GM13976 (cell line): ENCODE measurements at regions not wholly inside any gene's neighbourhood (a gene's known extent, or its start where the extent isn't known, plus 50 kb on each side); places are given as distances from the start of the nearest gene placed in this dataset.

Experiments used
- DNase-seq: peaks from one replicate; pipeline ENCODE4 v3.0.0; 2012; ENCODE audit warnings: low spot score
- in situ Hi-C: fragments of 300-500 bp; cut with MboI; formaldehyde crosslinking; loops from one replicate; pipeline ENCODE4 v1.12.0; 2022; ENCODE audit warnings: low sequenced_read_pairs, mixed read lengths, inconsistent platforms; ENCODE audit not compliant: unreplicated experiment
- TF ChIP-seq, protein P1 (sequence below): IDR thresholded peaks from 2 replicates; pipeline ENCODE4 v1.5.1; 2012; ENCODE audit warnings: borderline replicate concordance, mild to moderate bottlenecking; ENCODE audit not compliant: insufficient read depth; ENCODE audit errors: extremely low read depth, missing control alignments, control extremely low read depth

DNA sequence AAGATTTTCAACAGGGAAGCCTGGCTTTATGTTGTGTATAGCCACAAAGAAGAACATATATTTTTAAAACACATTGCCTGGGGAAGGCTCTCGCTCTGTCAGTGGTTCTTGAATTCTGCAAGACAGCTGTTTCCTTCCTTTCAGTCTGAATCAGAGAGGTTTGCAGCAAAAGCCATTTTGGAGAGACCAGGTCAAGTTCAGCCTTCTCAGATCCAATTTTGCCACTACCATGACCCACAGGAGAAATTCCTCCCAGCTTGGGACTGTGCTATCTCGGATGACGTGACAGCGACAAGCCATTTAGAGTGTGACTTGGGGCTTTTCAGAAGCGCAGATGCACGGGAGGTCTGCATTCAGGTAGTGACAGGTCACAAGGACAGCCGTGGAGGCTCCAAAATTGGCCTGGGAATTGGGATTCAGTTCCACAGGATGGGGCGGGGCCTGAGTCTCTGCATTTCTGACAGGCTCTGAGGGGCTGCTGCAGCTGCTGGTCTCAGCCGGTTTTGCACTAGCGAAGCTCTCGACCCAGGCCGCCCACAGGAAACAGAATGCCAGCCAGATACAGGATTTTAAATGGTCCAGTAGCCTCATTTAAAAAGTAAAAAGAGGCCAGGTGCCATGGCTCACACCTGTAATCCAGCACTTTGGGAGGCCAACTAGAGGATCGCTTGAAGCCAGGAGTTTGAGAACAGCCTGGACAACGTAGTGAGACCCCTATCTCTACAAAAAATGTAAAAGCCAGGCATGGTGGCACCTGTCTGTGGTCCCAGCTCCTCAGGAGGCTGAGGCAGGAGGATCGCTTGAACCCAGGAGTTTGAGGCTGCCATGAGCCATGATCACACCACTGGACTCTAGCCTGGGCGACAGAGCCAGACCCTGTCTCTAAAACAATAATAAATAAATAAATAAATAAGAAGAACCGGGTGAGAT is 196.6 kb upstream of the CIBAR2 start:
- DNase-seq: no peak
- in situ Hi-C loops: no loop called here
- TF ChIP-seq, protein P1, sequence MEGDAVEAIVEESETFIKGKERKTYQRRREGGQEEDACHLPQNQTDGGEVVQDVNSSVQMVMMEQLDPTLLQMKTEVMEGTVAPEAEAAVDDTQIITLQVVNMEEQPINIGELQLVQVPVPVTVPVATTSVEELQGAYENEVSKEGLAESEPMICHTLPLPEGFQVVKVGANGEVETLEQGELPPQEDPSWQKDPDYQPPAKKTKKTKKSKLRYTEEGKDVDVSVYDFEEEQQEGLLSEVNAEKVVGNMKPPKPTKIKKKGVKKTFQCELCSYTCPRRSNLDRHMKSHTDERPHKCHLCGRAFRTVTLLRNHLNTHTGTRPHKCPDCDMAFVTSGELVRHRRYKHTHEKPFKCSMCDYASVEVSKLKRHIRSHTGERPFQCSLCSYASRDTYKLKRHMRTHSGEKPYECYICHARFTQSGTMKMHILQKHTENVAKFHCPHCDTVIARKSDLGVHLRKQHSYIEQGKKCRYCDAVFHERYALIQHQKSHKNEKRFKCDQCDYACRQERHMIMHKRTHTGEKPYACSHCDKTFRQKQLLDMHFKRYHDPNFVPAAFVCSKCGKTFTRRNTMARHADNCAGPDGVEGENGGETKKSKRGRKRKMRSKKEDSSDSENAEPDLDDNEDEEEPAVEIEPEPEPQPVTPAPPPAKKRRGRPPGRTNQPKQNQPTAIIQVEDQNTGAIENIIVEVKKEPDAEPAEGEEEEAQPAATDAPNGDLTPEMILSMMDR: no peak

DNA sequence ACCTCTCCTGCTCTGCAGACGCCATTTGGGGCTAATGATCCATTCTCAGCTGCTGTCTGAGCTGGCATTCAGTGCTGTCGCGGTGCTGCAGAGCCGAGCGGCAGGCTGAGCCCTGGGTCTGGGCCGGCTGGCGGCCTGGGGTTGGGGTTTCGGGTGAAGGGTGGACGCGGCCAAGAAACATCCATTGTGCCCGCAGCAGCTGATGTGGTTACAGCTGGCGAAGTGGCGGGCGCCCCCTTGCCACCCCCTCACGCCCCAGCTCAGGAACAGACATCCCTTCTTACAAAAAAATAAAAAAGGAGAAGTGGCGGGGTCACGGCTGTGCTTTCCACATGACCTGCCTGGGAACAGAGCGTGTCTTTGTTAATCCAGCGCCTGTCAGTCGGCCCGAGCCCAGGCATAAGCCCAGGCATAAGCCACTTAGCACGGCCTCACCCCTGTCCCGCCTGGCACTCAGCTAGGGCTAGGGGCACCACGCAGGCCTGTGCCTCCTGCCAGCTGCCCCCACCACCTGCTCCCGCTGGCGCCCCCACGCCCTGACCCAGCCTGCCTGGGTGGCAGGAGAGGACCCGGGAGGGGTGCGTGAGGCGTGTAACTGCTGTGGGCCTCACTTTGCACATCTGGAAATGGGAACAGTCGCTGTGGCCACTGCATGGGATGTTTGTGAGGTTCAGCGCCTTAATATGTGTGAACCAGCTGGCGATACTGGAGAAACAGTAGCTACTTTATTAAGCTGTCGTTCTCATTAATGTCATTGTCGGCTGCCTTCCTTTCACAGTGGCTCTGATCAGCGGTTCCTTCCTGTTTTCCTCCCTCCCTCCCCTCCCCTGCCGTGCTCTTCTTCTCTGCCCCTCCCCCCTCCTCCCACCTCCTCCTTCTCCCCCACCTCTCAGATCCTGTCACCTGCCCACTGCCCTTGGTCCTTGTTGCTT is 197.7 kb upstream of the CIBAR2 start:
- DNase-seq: no peak
- in situ Hi-C loops: no loop called here
- TF ChIP-seq, protein P1: no peak

DNA sequence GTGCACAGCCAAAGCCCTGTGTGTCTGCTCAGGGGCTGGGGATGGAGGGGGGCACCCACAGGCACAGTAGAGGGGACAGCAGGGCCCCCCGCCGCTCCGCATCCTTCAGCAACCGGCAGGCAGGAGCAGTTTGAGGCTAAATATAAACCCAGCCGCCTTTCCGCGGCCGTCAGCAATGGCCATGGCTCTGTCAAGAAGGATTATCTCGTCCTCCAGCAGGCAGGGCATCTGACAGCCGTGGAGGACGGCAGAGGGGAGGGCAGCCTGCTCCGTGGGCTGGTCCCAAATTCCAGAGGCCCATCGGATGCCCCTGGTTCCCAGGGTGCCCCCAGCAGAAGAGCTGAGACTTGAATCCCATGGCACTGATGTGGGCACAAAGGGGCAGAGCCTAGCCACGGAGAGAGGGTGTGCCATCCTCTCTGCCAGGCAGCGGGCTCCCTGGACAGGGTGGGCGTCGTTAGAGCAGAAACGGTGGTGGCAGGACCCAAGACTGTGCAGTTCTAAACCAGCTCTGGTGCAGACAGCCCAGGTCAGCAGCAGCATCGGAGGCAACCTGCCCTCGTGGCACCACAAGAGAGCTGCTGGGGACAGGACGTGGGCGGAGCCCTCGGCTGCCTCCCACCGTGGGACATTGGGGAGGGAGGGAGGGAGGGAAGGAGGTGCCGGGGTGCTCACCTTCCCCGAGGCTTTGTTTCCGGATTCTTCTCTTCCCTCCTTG is 198.8 kb upstream of the CIBAR2 start:
- peak; percentile 58 for DNase-seq
- in situ Hi-C loops: no loop called here
- TF ChIP-seq, protein P1: no peak

DNA sequence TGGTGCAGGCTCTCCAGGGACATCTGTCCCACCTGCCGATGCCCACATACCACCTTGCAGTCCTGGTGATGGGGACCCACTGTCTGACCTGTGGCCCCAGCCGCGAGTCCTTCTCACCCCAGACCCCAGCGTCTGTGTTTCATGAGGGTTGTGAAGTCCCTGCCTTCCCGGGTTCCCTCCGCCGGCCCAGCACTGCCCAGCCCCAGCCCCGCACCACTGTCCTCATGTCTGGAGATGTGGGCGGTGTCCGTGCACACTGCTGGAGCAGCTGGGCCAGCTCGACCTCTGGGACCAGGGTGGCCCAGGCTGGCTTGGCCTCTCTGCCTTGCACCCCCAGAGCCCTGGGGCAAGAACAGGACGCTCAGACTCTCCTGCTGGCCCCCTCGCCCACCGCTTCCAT is 199.5 kb upstream of the CIBAR2 start:
- DNase-seq: no peak
- TF ChIP-seq, protein P1: no peak
- in situ Hi-C loops: no loop called here

DNA sequence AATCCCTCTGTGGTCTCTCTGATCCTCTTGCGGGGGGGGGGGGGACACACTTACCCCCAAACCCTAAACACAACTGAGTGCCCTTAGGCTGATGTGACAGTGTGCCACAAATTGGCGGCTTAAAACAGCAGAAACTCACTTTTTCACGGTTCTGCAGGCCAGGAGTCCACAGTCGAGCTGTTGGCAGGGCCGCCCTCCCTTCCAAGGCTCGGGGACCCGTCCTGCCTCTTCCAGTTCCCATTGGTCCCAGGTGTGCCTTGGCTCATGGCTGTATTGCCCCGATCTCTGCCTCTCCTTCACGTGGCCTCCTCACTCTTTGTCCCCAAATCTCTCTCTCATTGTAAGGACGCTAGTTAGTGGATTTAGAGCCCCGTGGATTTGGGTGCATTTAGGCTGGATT is 199.9 kb upstream of the CIBAR2 start:
- in situ Hi-C loops: no loop called here

More for the DNA sequence above, 199.9 kb upstream of the CIBAR2 start:
- TF ChIP-seq, protein P1: no peak
- DNase-seq: no peak
